ENCODE measurements at regions not wholly inside any gene's neighbourhood (a gene's known extent, or its start where the extent isn't known, plus 50 kb on each side); places are given as distances from the start of the nearest gene placed in this dataset.

DNA sequence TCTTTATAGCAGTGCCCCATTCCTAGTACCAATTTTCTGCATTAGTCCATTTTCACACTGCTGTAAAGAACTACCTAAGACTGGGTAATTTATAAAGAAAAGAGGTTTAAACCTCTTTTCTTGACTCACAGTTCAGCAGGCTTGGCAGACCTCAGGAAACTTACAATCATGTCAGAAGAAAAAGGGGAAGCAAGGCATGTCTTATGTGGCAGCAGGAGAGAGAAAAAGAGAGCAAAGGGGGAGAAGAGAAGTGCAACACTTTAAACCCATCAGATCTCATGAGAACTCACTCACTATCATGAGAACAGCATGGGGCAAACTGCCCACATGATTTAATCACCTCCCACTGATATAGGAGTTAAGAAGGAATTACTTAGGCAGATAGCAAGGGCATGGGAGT, 101.6 kb upstream of the PLEKHG7 start:
- TF ChIP-seq, protein P1, sequence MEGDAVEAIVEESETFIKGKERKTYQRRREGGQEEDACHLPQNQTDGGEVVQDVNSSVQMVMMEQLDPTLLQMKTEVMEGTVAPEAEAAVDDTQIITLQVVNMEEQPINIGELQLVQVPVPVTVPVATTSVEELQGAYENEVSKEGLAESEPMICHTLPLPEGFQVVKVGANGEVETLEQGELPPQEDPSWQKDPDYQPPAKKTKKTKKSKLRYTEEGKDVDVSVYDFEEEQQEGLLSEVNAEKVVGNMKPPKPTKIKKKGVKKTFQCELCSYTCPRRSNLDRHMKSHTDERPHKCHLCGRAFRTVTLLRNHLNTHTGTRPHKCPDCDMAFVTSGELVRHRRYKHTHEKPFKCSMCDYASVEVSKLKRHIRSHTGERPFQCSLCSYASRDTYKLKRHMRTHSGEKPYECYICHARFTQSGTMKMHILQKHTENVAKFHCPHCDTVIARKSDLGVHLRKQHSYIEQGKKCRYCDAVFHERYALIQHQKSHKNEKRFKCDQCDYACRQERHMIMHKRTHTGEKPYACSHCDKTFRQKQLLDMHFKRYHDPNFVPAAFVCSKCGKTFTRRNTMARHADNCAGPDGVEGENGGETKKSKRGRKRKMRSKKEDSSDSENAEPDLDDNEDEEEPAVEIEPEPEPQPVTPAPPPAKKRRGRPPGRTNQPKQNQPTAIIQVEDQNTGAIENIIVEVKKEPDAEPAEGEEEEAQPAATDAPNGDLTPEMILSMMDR (conservative IDR thresholded peaks at IDR 0.05; ENCODE audit: low read depth in 2 of 2) = no peak
- TF ChIP-seq, protein P2, sequence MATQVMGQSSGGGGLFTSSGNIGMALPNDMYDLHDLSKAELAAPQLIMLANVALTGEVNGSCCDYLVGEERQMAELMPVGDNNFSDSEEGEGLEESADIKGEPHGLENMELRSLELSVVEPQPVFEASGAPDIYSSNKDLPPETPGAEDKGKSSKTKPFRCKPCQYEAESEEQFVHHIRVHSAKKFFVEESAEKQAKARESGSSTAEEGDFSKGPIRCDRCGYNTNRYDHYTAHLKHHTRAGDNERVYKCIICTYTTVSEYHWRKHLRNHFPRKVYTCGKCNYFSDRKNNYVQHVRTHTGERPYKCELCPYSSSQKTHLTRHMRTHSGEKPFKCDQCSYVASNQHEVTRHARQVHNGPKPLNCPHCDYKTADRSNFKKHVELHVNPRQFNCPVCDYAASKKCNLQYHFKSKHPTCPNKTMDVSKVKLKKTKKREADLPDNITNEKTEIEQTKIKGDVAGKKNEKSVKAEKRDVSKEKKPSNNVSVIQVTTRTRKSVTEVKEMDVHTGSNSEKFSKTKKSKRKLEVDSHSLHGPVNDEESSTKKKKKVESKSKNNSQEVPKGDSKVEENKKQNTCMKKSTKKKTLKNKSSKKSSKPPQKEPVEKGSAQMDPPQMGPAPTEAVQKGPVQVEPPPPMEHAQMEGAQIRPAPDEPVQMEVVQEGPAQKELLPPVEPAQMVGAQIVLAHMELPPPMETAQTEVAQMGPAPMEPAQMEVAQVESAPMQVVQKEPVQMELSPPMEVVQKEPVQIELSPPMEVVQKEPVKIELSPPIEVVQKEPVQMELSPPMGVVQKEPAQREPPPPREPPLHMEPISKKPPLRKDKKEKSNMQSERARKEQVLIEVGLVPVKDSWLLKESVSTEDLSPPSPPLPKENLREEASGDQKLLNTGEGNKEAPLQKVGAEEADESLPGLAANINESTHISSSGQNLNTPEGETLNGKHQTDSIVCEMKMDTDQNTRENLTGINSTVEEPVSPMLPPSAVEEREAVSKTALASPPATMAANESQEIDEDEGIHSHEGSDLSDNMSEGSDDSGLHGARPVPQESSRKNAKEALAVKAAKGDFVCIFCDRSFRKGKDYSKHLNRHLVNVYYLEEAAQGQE (IDR thresholded peaks at IDR 0.05; ENCODE audit: unreplicated experiment) = no peak
- TF ChIP-seq EZH2 (IDR thresholded peaks at IDR 0.05; ENCODE audit: low read depth, unreplicated experiment) = no peak
- TF ChIP-seq POLR2AphosphoS5 (IDR thresholded peaks at IDR 0.05; ENCODE audit: low read depth) = no peak
- TF ChIP-seq, protein P3, sequence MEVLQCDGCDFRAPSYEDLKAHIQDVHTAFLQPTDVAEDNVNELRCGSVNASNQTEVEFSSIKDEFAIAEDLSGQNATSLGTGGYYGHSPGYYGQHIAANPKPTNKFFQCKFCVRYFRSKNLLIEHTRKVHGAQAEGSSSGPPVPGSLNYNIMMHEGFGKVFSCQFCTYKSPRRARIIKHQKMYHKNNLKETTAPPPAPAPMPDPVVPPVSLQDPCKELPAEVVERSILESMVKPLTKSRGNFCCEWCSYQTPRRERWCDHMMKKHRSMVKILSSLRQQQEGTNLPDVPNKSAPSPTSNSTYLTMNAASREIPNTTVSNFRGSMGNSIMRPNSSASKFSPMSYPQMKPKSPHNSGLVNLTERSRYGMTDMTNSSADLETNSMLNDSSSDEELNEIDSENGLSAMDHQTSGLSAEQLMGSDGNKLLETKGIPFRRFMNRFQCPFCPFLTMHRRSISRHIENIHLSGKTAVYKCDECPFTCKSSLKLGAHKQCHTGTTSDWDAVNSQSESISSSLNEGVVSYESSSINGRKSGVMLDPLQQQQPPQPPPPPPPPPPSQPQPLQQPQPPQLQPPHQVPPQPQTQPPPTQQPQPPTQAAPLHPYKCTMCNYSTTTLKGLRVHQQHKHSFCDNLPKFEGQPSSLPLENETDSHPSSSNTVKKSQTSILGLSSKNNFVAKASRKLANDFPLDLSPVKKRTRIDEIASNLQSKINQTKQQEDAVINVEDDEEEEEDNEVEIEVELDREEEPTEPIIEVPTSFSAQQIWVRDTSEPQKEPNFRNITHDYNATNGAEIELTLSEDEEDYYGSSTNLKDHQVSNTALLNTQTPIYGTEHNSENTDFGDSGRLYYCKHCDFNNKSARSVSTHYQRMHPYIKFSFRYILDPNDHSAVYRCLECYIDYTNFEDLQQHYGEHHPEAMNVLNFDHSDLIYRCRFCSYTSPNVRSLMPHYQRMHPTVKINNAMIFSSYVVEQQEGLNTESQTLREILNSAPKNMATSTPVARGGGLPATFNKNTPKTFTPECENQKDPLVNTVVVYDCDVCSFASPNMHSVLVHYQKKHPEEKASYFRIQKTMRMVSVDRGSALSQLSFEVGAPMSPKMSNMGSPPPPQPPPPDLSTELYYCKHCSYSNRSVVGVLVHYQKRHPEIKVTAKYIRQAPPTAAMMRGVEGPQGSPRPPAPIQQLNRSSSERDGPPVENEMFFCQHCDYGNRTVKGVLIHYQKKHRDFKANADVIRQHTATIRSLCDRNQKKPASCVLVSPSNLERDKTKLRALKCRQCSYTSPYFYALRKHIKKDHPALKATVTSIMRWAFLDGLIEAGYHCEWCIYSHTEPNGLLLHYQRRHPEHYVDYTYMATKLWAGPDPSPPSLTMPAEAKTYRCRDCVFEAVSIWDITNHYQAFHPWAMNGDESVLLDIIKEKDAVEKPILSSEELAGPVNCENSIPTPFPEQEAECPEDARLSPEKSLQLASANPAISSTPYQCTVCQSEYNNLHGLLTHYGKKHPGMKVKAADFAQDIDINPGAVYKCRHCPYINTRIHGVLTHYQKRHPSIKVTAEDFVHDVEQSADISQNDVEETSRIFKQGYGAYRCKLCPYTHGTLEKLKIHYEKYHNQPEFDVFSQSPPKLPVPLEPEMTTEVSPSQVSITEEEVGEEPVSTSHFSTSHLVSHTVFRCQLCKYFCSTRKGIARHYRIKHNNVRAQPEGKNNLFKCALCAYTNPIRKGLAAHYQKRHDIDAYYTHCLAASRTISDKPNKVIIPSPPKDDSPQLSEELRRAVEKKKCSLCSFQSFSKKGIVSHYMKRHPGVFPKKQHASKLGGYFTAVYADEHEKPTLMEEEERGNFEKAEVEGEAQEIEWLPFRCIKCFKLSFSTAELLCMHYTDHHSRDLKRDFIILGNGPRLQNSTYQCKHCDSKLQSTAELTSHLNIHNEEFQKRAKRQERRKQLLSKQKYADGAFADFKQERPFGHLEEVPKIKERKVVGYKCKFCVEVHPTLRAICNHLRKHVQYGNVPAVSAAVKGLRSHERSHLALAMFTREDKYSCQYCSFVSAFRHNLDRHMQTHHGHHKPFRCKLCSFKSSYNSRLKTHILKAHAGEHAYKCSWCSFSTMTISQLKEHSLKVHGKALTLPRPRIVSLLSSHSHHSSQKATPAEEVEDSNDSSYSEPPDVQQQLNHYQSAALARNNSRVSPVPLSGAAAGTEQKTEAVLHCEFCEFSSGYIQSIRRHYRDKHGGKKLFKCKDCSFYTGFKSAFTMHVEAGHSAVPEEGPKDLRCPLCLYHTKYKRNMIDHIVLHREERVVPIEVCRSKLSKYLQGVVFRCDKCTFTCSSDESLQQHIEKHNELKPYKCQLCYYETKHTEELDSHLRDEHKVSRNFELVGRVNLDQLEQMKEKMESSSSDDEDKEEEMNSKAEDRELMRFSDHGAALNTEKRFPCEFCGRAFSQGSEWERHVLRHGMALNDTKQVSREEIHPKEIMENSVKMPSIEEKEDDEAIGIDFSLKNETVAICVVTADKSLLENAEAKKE (CRISPR knock-in tag; IDR thresholded peaks at IDR 0.05) = no peak
- no peak for TF ChIP-seq JUNB (IDR thresholded peaks at IDR 0.05; ENCODE audit: unreplicated experiment)
- no peak for TF ChIP-seq EZH2phosphoT487 (IDR thresholded peaks at IDR 0.05; ENCODE audit: unreplicated experiment)

All from GM23338 (cell line).